ENCODE measurements at regions not wholly inside any gene's neighbourhood (a gene's known extent, or its start where the extent isn't known, plus 50 kb on each side); places are given as distances from the start of the nearest gene placed in this dataset.

DNA sequence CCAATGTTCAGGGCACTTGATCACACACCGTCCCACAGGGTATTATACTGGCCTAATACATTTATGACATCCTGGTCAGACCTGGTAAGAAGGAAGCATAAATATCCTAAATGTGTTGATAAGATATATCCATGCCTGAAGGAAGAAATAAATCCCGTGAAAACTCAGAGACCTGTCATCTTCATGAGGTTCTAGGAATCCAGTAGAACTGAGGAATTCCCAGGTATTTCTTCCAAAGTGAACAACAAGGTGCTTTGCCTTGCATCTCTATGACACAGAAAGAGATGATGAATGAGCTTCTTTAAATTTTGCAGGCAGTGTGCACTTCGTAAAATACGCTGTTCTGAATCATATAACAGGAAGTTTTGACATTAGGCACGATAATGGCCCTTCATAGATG, 78.1 kb upstream of the VGLL3 start:
- DNase-seq: no peak
- TF ChIP-seq, protein P1, sequence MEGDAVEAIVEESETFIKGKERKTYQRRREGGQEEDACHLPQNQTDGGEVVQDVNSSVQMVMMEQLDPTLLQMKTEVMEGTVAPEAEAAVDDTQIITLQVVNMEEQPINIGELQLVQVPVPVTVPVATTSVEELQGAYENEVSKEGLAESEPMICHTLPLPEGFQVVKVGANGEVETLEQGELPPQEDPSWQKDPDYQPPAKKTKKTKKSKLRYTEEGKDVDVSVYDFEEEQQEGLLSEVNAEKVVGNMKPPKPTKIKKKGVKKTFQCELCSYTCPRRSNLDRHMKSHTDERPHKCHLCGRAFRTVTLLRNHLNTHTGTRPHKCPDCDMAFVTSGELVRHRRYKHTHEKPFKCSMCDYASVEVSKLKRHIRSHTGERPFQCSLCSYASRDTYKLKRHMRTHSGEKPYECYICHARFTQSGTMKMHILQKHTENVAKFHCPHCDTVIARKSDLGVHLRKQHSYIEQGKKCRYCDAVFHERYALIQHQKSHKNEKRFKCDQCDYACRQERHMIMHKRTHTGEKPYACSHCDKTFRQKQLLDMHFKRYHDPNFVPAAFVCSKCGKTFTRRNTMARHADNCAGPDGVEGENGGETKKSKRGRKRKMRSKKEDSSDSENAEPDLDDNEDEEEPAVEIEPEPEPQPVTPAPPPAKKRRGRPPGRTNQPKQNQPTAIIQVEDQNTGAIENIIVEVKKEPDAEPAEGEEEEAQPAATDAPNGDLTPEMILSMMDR (IDR thresholded peaks at IDR 0.05; ENCODE audit: insufficient read depth in 1 of 2, low read depth in 1 of 2, low read length in 1 of 2, severe bottlenecking in 1 of 2, unreplicated experiment in 1 of 2): no peak
- Mint-ChIP-seq H3K4me3 (ENCODE audit: unreplicated experiment) (no peak overlapping the region), H3K27ac (ENCODE audit: unreplicated experiment) (no peak overlapping the region), H3K9me3 (ENCODE audit: unreplicated experiment) (no peaks in the 10 kb centered on the region), H3K36me3 (ENCODE audit: insufficient read depth, unreplicated experiment) (no peaks in the 10 kb centered on the region), H3K27me3 (ENCODE audit: insufficient read depth, unreplicated experiment) (no peaks in the 10 kb centered on the region), H3K4me1 (ENCODE audit: low read depth, unreplicated experiment) (no peaks in the 10 kb centered on the region)
- Histone ChIP-seq H3K4me3 (ENCODE audit: low read depth, low read length) (no peak overlapping the region), H3K27me3 (replicated peaks; ENCODE audit: control insufficient read depth, insufficient read depth, low read length) (no peaks in the 10 kb centered on the region), H3K4me1 (no peaks in the 10 kb centered on the region), H3K9me3 (no peaks in the 10 kb centered on the region), H3K36me3 (ENCODE audit: control insufficient read depth, insufficient read depth, low read length) (no peaks in the 10 kb centered on the region)
- POLR2A ChIA-PET: no interaction called here
- CTCF ChIA-PET: no interaction called here
- intact Hi-C loops (cut with micrococcal nuclease; ENCODE audit: unreplicated experiment): no loop called here
- no TSS peak for BruUV-seq (replicated peaks)

DNA sequence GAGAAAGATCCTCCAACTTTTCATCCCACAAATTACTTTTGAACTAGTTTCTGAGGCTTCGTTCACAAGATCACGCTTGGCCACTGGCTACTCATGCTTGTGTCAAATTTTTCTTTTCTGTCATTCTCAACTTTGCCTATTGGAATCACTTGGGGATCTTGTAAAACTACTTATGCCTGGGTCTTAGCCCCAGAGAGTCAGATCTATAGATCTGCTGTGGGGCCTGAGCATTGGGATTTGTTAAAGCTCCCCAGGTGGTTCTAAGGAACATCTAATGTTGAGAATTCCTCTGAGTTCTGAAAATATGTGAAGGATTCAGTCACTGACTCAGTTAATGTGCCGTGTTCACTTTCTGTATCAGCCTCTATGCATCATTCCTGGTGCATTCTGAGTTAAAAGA, 71.7 kb upstream of the VGLL3 start:
- H3K9me3 Mint-ChIP-seq (ENCODE audit: unreplicated experiment): no peaks in the 10 kb centered on the region
- no peaks in the 10 kb centered on the region for H3K9me3 ChIP-seq
- no peaks in the 10 kb centered on the region for H3K4me1 ChIP-seq
- H3K4me3 ChIP-seq (ENCODE audit: low read depth, low read length): no peak overlapping the region
- H3K36me3 ChIP-seq (ENCODE audit: control insufficient read depth, insufficient read depth, low read length): no peaks in the 10 kb centered on the region
- intact Hi-C loops (cut with micrococcal nuclease; ENCODE audit: unreplicated experiment): no loop called here
- no peaks in the 10 kb centered on the region for H3K36me3 Mint-ChIP-seq (ENCODE audit: insufficient read depth, unreplicated experiment)
- BruUV-seq (replicated peaks): no TSS peak
- no peaks in the 10 kb centered on the region for H3K27me3 ChIP-seq (replicated peaks; ENCODE audit: control insufficient read depth, insufficient read depth, low read length)
- H3K27ac Mint-ChIP-seq (ENCODE audit: unreplicated experiment): no peak overlapping the region
- ChIA-PET POLR2A (no interaction called here), CTCF (no interaction called here)
- H3K27me3 Mint-ChIP-seq (ENCODE audit: insufficient read depth, unreplicated experiment): no peaks in the 10 kb centered on the region
- H3K4me3 Mint-ChIP-seq (ENCODE audit: unreplicated experiment): no peak overlapping the region
- H3K4me1 Mint-ChIP-seq (ENCODE audit: low read depth, unreplicated experiment): no peaks in the 10 kb centered on the region
- TF ChIP-seq, protein P1 (IDR thresholded peaks at IDR 0.05; ENCODE audit: insufficient read depth in 1 of 2, low read depth in 1 of 2, low read length in 1 of 2, severe bottlenecking in 1 of 2, unreplicated experiment in 1 of 2): no peak
- no peak for DNase-seq

DNA sequence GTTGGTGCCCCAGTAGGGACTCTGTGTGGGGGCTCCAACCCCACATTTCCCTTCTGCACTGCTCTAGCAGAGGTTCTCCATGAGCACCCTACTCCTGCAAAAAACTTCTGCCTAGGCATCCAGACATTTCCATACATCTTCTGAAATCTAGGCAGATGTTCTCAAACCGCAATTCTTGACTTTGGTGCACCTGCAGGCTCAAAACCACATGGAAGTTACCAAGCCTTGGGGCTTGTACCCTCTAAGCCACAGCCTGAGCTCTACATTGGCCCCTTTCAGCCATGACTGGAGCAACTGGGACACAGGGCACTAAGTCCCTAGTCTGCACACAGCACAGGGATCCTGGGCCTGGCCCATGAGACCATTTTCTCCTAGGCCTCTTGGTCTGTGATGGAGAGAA, 66.5 kb upstream of the VGLL3 start:
- ChIA-PET CTCF (no interaction called here), POLR2A (no interaction called here)
- no peaks in the 10 kb centered on the region for H3K4me1 ChIP-seq
- Mint-ChIP-seq H3K4me3 (ENCODE audit: unreplicated experiment) (no peak overlapping the region), H3K36me3 (ENCODE audit: insufficient read depth, unreplicated experiment) (no peaks in the 10 kb centered on the region), H3K27me3 (ENCODE audit: insufficient read depth, unreplicated experiment) (peaks cover 3% of the 10 kb centered on the region), H3K27ac (ENCODE audit: unreplicated experiment) (no peak overlapping the region), H3K9me3 (ENCODE audit: unreplicated experiment) (no peaks in the 10 kb centered on the region), H3K4me1 (ENCODE audit: low read depth, unreplicated experiment) (no peaks in the 10 kb centered on the region)
- H3K36me3 ChIP-seq (ENCODE audit: control insufficient read depth, insufficient read depth, low read length): no peaks in the 10 kb centered on the region
- no peak for DNase-seq
- intact Hi-C loops (cut with micrococcal nuclease; ENCODE audit: unreplicated experiment): no loop called here
- BruUV-seq (replicated peaks): no TSS peak
- TF ChIP-seq, protein P1 (IDR thresholded peaks at IDR 0.05; ENCODE audit: insufficient read depth in 1 of 2, low read depth in 1 of 2, low read length in 1 of 2, severe bottlenecking in 1 of 2, unreplicated experiment in 1 of 2): no peak
- no peak overlapping the region for H3K4me3 ChIP-seq (ENCODE audit: low read depth, low read length)
- H3K27me3 ChIP-seq (replicated peaks; ENCODE audit: control insufficient read depth, insufficient read depth, low read length): no peaks in the 10 kb centered on the region
- H3K9me3 ChIP-seq: no peaks in the 10 kb centered on the region

Measured in Caco-2 (cell line).